ENCODE measurements at regions not wholly inside any gene's neighbourhood (a gene's known extent, or its start where the extent isn't known, plus 50 kb on each side); places are given as distances from the start of the nearest gene placed in this dataset.
"Not testable (repeated sequence)": the region's sequence is repeated elsewhere in the genome, so short reads cannot be mapped to it uniquely, and the experiment has no call there.

DNA sequence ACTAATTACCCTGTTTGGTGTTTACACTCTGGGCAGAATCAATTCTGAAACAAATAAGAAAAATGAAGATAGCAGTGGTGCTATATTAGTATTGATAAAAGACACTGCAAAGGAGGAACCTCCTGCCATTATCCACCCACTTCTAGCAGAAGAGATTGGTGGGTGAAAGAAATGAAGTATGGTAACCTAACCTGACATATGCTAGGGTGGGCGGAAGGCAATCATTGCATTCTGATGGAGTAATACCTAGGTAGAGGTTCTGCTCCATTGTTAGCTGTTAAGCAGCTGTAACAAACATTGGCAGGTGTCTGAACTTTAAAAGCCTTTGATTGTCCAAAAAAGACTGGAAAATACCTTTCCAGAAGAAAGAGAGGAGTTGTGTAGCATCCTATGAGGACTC is 95.9 kb downstream of the OTUD1 start:
- Mint-ChIP-seq H3K27ac (no peak overlapping the region), H3K4me3 (no peak overlapping the region), H3K4me1 (peaks cover 5% of the 10 kb centered on the region), H3K9me3 (no peaks in the 10 kb centered on the region), H3K27me3 (ENCODE audit: low read depth) (peaks cover 67% of the 10 kb centered on the region), H3K36me3 (no peaks in the 10 kb centered on the region)
- TF ChIP-seq CTCF (IDR thresholded peaks at IDR 0.05; ENCODE audit: unreplicated experiment) = no peak
- no peak for DNase-seq (ENCODE audit: low spot score in 2 of 2, unreplicated experiment in 2 of 2)

GRCh38 chr10:23535381-23535780 is 96.5 kb downstream of the OTUD1 start:
- TF ChIP-seq CTCF (IDR thresholded peaks at IDR 0.05; ENCODE audit: unreplicated experiment) = no peak
- no peak for DNase-seq (ENCODE audit: low spot score in 2 of 2, unreplicated experiment in 2 of 2)
- H3K36me3 Mint-ChIP-seq = no peaks in the 10 kb centered on the region
- peaks cover 7% of the 10 kb centered on the region for H3K4me1 Mint-ChIP-seq
- no peak overlapping the region for H3K27ac Mint-ChIP-seq
- no peak overlapping the region for H3K4me3 Mint-ChIP-seq
- peaks cover 67% of the 10 kb centered on the region for H3K27me3 Mint-ChIP-seq (ENCODE audit: low read depth)
- H3K9me3 Mint-ChIP-seq = no peaks in the 10 kb centered on the region

DNA sequence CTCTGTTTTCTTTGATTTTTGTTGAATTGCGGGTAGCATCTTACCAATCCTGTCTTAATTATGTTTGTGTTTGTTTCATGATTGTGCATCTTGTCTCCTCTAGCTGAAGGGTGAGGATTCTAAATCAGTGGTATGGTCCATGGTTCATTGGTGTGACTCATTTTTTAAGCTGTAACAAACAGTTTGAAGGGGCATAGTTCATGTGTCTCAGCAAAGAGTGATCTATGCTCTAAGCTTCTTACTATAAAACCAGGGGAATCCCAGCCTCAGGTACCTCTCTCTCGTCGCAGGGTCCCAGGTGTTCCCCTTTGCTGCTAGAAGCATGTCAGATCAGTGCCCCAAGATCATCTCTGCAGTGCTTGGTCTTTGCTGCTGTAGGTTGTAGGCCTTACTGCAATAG is 100.1 kb downstream of the OTUD1 start:
- no peak overlapping the region for H3K27ac Mint-ChIP-seq
- H3K36me3 Mint-ChIP-seq = no peaks in the 10 kb centered on the region
- no peak overlapping the region for H3K4me3 Mint-ChIP-seq
- peaks cover under 1% of the 10 kb centered on the region for H3K9me3 Mint-ChIP-seq
- TF ChIP-seq CTCF (IDR thresholded peaks at IDR 0.05; ENCODE audit: unreplicated experiment) = no peak
- H3K27me3 Mint-ChIP-seq (ENCODE audit: low read depth) = peaks cover 51% of the 10 kb centered on the region
- DNase-seq (ENCODE audit: low spot score in 2 of 2, unreplicated experiment in 2 of 2) = no peak
- H3K4me1 Mint-ChIP-seq = peaks cover 10% of the 10 kb centered on the region

DNA sequence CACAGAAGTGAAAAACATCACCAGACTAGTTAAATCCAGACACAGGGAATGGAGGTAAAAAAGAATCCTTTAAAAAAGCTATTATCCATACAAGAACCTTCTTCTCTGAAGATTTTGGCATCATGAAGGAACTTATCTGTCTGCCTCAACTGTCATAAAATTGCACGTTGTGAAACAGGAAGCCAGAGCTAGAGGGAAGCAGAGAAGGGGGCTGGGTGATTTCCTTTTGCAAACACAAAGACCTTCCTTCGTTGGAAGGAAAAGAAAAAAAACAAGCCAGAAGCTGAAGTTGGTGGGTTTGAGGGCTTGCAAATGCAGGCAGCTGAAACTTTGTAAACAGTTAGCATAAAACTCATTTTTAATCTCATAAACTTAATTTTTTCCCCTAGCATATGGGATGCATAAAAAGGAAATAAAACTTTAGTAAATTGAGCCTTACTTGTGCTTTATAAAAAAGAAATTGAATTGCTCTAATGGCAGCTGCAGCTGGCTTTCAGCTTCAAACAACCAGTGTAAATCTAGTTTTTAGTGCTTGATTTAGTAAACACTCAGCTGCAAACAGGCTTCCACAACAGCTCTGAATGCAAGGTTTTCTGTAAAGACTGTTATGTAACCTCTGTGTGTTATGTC is 101.6 kb downstream of the OTUD1 start:
- peaks cover 8% of the 10 kb centered on the region for H3K9me3 Mint-ChIP-seq
- H3K27ac Mint-ChIP-seq = no peak overlapping the region
- DNase-seq (ENCODE audit: low spot score in 2 of 2, unreplicated experiment in 2 of 2) = no peak

DNA sequence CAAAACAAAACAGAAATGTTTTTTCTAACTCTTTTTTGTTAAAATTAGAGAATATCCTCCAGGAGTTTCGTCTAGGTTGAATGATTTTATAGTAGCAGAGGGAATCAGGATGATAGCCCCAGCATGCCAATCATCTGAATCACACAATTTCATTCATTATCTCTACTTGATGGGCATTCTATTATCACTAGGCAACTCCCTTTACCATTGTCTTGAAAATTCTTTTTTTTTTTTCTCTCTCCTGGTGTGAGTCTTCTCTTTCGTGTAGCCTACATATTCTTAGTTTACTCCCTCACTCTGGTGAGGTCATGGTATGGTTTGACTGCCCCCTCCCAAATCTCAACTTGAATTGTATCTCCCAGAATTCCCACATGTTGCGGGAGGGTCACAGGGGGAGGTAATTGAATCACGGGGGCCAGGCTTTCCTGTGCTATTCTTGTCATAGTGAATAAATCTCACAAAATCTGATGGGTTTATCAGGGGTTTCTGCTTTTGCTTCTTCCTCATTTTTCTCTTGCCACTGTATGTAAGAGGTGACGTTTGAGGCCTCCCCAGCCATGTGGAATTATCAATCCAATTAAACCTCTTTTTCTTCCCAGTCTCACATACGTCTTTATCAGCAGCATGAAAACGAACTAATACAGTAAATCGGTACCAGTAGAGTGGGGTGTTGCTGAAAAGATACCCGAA is 105.0 kb downstream of the OTUD1 start:
- H3K4me1 Mint-ChIP-seq = peaks cover 8% of the 10 kb centered on the region
- H3K9me3 Mint-ChIP-seq = peaks cover 22% of the 10 kb centered on the region
- no peak for DNase-seq (ENCODE audit: low spot score in 2 of 2, unreplicated experiment in 2 of 2)
- no peak overlapping the region for H3K27ac Mint-ChIP-seq
- no peak for TF ChIP-seq CTCF (IDR thresholded peaks at IDR 0.05; ENCODE audit: unreplicated experiment)
- H3K27me3 Mint-ChIP-seq (ENCODE audit: low read depth) = peaks cover 35% of the 10 kb centered on the region
- no peaks in the 10 kb centered on the region for H3K36me3 Mint-ChIP-seq
- no peak overlapping the region for H3K4me3 Mint-ChIP-seq

More for the DNA sequence above, 101.6 kb downstream of the OTUD1 start:
- H3K4me1 Mint-ChIP-seq = peaks cover 12% of the 10 kb centered on the region
- no peak overlapping the region for H3K4me3 Mint-ChIP-seq
- peaks cover 43% of the 10 kb centered on the region for H3K27me3 Mint-ChIP-seq (ENCODE audit: low read depth)
- no peaks in the 10 kb centered on the region for H3K36me3 Mint-ChIP-seq
- no peak for TF ChIP-seq CTCF (IDR thresholded peaks at IDR 0.05; ENCODE audit: unreplicated experiment)

DNA sequence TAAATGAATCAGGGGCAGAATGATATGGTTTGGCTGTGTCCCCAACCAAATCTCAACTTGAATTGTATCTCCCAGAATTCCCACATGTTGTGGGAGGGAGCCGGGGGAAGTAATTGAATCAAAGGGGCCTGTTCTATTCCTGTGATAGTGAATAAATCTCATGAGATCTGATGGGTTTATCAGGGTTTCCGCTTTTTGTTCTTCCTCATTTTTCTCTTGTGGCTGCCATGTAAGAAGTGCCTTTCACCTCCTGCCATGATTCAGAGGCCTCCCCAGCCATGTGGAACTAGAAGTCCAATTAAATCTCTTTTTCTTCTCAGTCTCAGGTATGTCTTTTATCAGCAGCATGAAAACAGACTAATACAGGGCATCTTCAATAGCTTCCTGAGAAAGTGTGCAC is 107.0 kb downstream of the OTUD1 start:
- not testable (repeated sequence) for H3K36me3 Mint-ChIP-seq; H3K27ac Mint-ChIP-seq; H3K4me3 Mint-ChIP-seq; H3K4me1 Mint-ChIP-seq; DNase-seq (ENCODE audit: low spot score in 2 of 2, unreplicated experiment in 2 of 2)
- Mint-ChIP-seq H3K27me3 (ENCODE audit: low read depth) (peaks cover 30% of the 10 kb centered on the region), H3K9me3 (peaks cover 26% of the 10 kb centered on the region)
